ENCODE measurements at regions not wholly inside any gene's neighbourhood (a gene's known extent, or its start where the extent isn't known, plus 50 kb on each side); places are given as distances from the start of the nearest gene placed in this dataset.
A peak's percentile ranks its signal among the peaks of the same experiment; 100 is the strongest.
"Not testable (repeated sequence)": the region's sequence is repeated elsewhere in the genome, so short reads cannot be mapped to it uniquely, and the experiment has no call there.

DNA sequence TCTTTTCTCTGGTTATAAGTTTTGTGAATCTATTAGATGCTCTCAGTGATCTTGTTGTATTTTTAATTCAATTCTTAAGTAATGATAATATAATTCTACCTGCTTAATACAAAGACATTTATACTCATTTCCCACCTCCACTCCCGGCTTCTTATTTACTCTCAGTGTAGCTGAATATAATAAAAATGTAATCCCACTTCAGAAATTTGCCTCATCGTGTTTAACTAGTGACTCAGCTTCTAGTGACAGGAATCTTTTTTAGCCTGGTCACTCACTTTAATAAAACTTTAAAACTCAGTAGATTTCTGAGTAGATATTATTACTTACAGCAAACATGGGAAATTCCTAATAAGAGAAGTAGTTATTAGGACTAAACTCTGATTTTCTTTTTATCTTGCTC lies 1506.2 kb upstream of the LRRTM3 start:
- intact Hi-C loops (cut with DNase I), result no loop called here
- no peak overlapping the region for H3K27ac ChIP-seq (ENCODE audit: low read depth in 1 of 2, low read length in 2 of 2)
- H3K36me3 ChIP-seq (ENCODE audit: control insufficient read depth in 1 of 2, insufficient read depth in 2 of 2, low read length in 1 of 2), result no peaks in the 10 kb centered on the region
- no peak overlapping the region for H3K4me3 ChIP-seq (ENCODE audit: low read length in 2 of 2)
- ATAC-seq (ENCODE audit: low FRiP score) (no peak), DNase-seq (no peak)
- H3K9me3 ChIP-seq (ENCODE audit: control insufficient read depth, low read length), result no peaks in the 10 kb centered on the region
- H3K27me3 ChIP-seq (ENCODE audit: control insufficient read depth in 1 of 2, insufficient read depth in 2 of 2, low read length in 1 of 2), result no peaks in the 10 kb centered on the region
- WGBS, 2 donors, result 33 to 35% methylated on average over 2 of the region's 2 CpGs
- H3K4me1 ChIP-seq (ENCODE audit: control insufficient read depth in 1 of 2, insufficient read depth in 2 of 2, low read length in 2 of 2), result no peaks in the 10 kb centered on the region

DNA sequence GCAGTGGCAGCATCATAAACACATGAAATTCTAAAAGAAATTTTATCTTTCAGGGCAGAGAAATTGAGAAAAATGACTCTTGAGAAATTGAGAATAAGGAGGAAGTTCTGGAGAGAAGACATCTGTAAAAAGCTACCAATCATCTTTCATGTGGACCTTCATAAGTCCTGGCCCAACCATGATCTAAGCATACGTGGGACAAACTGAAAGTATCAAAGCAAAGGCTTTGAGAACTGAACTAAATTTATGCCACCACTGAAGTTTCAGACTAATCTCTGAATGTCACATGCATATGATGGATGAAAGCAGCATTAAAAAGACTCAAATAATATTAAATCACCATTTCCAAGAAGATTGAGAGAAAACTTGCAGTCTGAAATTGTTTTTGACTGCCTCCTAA lies 1502.8 kb upstream of the LRRTM3 start:
- intact Hi-C loops (cut with DNase I), result no loop called here
- 19 to 22% methylated on average over 1 of the region's 1 CpG for WGBS, 2 donors
- H3K4me3 ChIP-seq (ENCODE audit: low read length in 2 of 2), result no peak overlapping the region
- no peak for ATAC-seq (ENCODE audit: low FRiP score)
- no peak overlapping the region for H3K27ac ChIP-seq (ENCODE audit: low read depth in 1 of 2, low read length in 2 of 2)
- H3K36me3 ChIP-seq (ENCODE audit: control insufficient read depth in 1 of 2, insufficient read depth in 2 of 2, low read length in 1 of 2), result no peaks in the 10 kb centered on the region
- no peaks in the 10 kb centered on the region for H3K27me3 ChIP-seq (ENCODE audit: control insufficient read depth in 1 of 2, insufficient read depth in 2 of 2, low read length in 1 of 2)
- no peak for DNase-seq
- H3K9me3 ChIP-seq (ENCODE audit: control insufficient read depth, low read length), result no peaks in the 10 kb centered on the region
- no peaks in the 10 kb centered on the region for H3K4me1 ChIP-seq (ENCODE audit: control insufficient read depth in 1 of 2, insufficient read depth in 2 of 2, low read length in 2 of 2)

DNA sequence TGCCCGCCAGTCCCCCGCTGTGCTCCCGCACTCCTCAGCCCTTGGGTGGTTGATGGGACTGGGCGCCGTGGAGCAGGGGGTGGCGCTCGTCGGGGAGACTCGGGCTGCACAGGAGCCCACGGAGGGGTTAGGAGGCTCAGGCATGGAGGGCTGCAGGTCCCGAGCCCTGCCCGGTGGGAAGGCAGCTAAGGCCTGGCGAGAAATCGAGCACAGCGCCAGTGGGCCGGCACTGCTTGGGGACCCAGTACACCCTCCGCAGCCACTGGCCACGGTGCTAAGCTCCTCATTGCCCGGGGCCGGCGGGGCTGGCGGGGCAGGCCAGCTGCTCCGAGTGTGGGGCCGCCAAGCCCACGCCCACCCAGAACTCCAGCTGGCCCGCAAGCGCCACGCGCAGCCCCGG lies 1496.5 kb upstream of the LRRTM3 start:
- WGBS, 2 donors, result 97 to 98% methylated on average over 29 to 30 of the region's 30 CpGs
- intact Hi-C loops (cut with DNase I); H3K9me3 ChIP-seq (ENCODE audit: control insufficient read depth, low read length); ATAC-seq (ENCODE audit: low FRiP score); H3K27me3 ChIP-seq (ENCODE audit: control insufficient read depth in 1 of 2, insufficient read depth in 2 of 2, low read length in 1 of 2); H3K4me3 ChIP-seq (ENCODE audit: low read length in 2 of 2); H3K4me1 ChIP-seq (ENCODE audit: control insufficient read depth in 1 of 2, insufficient read depth in 2 of 2, low read length in 2 of 2); H3K36me3 ChIP-seq (ENCODE audit: control insufficient read depth in 1 of 2, insufficient read depth in 2 of 2, low read length in 1 of 2); H3K27ac ChIP-seq (ENCODE audit: low read depth in 1 of 2, low read length in 2 of 2): not testable (repeated sequence)
- DNase-seq, result peak in 1 of 2 donors; percentile 59

DNA sequence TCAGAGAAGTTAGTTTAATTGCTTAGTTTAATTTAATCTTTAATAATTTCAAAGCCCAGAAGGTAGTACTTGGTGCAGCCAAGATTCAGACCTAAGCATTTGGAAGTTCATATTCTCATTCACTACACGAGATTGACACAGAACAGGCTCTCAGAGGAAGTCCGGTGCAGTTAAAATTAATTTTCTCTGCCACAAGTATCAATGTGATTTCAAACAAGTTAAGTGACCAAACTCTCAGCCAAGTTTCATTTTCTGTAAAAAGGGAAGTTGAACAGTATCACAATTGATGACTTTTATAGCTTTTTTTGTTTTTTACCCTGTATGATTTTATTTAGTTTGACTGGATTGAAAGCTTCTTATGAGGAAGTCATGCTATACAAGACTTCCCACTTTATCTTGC lies 1494.9 kb upstream of the LRRTM3 start:
- H3K4me3 ChIP-seq (ENCODE audit: low read length in 2 of 2), result no peak overlapping the region
- no peaks in the 10 kb centered on the region for H3K4me1 ChIP-seq (ENCODE audit: control insufficient read depth in 1 of 2, insufficient read depth in 2 of 2, low read length in 2 of 2)
- intact Hi-C loops (cut with DNase I), result no loop called here
- WGBS, 2 donors, result 27 to 47% methylated on average over 2 of the region's 2 CpGs
- no peaks in the 10 kb centered on the region for H3K9me3 ChIP-seq (ENCODE audit: control insufficient read depth, low read length)
- H3K36me3 ChIP-seq (ENCODE audit: control insufficient read depth in 1 of 2, insufficient read depth in 2 of 2, low read length in 1 of 2), result no peaks in the 10 kb centered on the region
- no peaks in the 10 kb centered on the region for H3K27me3 ChIP-seq (ENCODE audit: control insufficient read depth in 1 of 2, insufficient read depth in 2 of 2, low read length in 1 of 2)
- no peak overlapping the region for H3K27ac ChIP-seq (ENCODE audit: low read depth in 1 of 2, low read length in 2 of 2)
- DNase-seq (no peak), ATAC-seq (ENCODE audit: low FRiP score) (no peak)

DNA sequence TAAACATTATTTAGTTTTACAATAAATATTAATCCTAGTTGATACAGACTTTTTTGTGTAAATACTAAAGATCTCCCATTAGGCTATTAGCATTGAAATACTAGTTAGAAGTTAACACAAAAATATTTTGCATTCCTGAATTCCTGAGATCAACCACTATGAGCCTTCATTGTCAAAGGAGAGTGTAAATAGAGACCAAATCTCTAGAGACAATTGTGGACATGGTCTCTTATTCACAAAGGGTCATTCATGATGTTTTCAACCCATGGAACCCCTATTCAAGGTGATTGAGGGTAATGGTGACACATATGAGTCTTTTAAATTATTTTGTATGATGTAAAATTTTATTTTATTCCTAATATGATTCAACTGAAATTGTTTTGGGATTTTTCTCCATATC lies 1454.8 kb upstream of the LRRTM3 start:
- H3K9me3 ChIP-seq (ENCODE audit: control insufficient read depth, low read length), result peaks cover 3% of the 10 kb centered on the region
- H3K4me3 ChIP-seq (ENCODE audit: low read length in 2 of 2), result no peak overlapping the region
- intact Hi-C loops (cut with DNase I), result no loop called here
- H3K27ac ChIP-seq (ENCODE audit: low read depth in 1 of 2, low read length in 2 of 2), result no peak overlapping the region
- H3K27me3 ChIP-seq (ENCODE audit: control insufficient read depth in 1 of 2, insufficient read depth in 2 of 2, low read length in 1 of 2), result no peaks in the 10 kb centered on the region
- H3K36me3 ChIP-seq (ENCODE audit: control insufficient read depth in 1 of 2, insufficient read depth in 2 of 2, low read length in 1 of 2), result no peaks in the 10 kb centered on the region
- H3K4me1 ChIP-seq (ENCODE audit: control insufficient read depth in 1 of 2, insufficient read depth in 2 of 2, low read length in 2 of 2), result no peaks in the 10 kb centered on the region
- ATAC-seq (ENCODE audit: low FRiP score), result no peak
- no peak for DNase-seq

DNA sequence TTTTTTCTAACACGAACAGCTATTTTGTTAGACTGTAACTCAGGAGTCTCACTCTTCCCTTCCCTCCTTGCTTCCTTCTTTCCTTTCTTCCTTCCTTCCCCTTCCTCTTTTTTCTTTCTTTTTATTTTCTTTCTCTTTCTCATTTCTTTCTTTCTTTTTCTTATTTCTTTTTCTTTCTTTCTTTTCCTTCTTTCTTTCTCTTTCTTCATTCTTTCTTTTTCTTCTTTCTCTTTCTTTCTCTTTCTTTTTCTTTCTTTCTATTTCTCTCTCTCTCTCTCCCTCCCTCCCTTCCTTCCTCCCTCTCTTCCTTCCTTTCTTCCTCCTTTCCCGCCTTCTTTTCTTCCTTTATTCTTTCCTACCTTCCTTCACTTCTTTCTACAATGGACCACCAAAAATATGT lies 1443.0 kb upstream of the LRRTM3 start:
- Histone ChIP-seq H3K27ac (ENCODE audit: low read depth in 1 of 2, low read length in 2 of 2) (no peak overlapping the region), H3K4me1 (ENCODE audit: control insufficient read depth in 1 of 2, insufficient read depth in 2 of 2, low read length in 2 of 2) (no peaks in the 10 kb centered on the region), H3K4me3 (ENCODE audit: low read length in 2 of 2) (no peak overlapping the region), H3K27me3 (ENCODE audit: control insufficient read depth in 1 of 2, insufficient read depth in 2 of 2, low read length in 1 of 2) (no peaks in the 10 kb centered on the region), H3K36me3 (ENCODE audit: control insufficient read depth in 1 of 2, insufficient read depth in 2 of 2, low read length in 1 of 2) (no peaks in the 10 kb centered on the region), H3K9me3 (ENCODE audit: control insufficient read depth, low read length) (no peaks in the 10 kb centered on the region)
- WGBS, 2 donors, result 91 to 92% methylated on average over 2 of the region's 2 CpGs
- intact Hi-C loops (cut with DNase I), result no loop called here
- DNase-seq (no peak), ATAC-seq (ENCODE audit: low FRiP score) (no peak)

DNA sequence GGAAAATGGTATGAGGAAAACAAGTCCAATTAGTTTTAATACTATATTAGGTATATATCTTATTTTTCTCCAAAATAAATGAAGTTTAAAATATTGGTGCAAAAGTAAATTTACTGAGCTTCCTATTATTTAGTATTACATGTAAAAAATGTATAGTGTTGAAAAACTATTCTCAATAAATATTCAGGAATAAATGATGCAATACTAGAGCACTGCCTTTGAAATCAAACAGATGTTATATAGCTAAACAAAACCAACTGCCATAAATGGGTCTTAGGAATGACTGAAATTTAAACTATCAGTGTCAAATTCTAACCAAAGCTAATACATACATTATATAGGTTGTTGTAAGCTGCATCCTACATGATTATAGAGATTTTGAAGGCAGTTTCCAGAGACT lies 1434.0 kb upstream of the LRRTM3 start:
- H3K36me3 ChIP-seq (ENCODE audit: control insufficient read depth in 1 of 2, insufficient read depth in 2 of 2, low read length in 1 of 2), result no peaks in the 10 kb centered on the region
- H3K9me3 ChIP-seq (ENCODE audit: control insufficient read depth, low read length), result no peaks in the 10 kb centered on the region
- ATAC-seq (ENCODE audit: low FRiP score) (no peak), DNase-seq (no peak)
- intact Hi-C loops (cut with DNase I), result no loop called here
- H3K4me3 ChIP-seq (ENCODE audit: low read length in 2 of 2), result no peak overlapping the region
- no peaks in the 10 kb centered on the region for H3K27me3 ChIP-seq (ENCODE audit: control insufficient read depth in 1 of 2, insufficient read depth in 2 of 2, low read length in 1 of 2)
- H3K27ac ChIP-seq (ENCODE audit: low read depth in 1 of 2, low read length in 2 of 2), result no peak overlapping the region
- no peaks in the 10 kb centered on the region for H3K4me1 ChIP-seq (ENCODE audit: control insufficient read depth in 1 of 2, insufficient read depth in 2 of 2, low read length in 2 of 2)

DNA sequence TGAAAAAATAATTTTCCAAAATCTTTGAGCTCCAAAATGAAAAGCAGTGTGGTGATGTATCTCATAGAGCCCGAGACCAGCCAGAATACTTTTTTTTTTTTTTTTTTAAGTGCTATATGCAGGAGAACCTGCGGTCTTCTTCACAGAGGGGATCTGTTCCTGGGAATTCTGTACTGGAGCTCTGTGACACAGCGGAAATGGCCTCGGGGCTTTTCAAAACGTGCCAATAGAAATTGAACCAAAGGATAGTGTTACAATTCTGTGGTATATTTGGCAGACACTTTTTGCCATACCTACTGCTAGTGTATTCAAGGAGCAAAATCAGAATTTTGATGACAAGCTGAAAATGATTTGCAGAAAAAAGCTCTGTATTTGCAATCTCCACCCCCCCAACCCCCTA lies 1429.3 kb upstream of the LRRTM3 start:
- no peak for DNase-seq
- H3K36me3 ChIP-seq (ENCODE audit: control insufficient read depth in 1 of 2, insufficient read depth in 2 of 2, low read length in 1 of 2), result no peaks in the 10 kb centered on the region
- no peak overlapping the region for H3K4me3 ChIP-seq (ENCODE audit: low read length in 2 of 2)
- H3K4me1 ChIP-seq (ENCODE audit: control insufficient read depth in 1 of 2, insufficient read depth in 2 of 2, low read length in 2 of 2), result no peaks in the 10 kb centered on the region
- intact Hi-C loops (cut with DNase I), result no loop called here
- no peak overlapping the region for H3K27ac ChIP-seq (ENCODE audit: low read depth in 1 of 2, low read length in 2 of 2)
- H3K9me3 ChIP-seq (ENCODE audit: control insufficient read depth, low read length), result no peaks in the 10 kb centered on the region
- WGBS, 2 donors, result 69 to 71% methylated on average over 5 of the region's 5 CpGs
- no peak for ATAC-seq (ENCODE audit: low FRiP score)
- H3K27me3 ChIP-seq (ENCODE audit: control insufficient read depth in 1 of 2, insufficient read depth in 2 of 2, low read length in 1 of 2), result no peaks in the 10 kb centered on the region

DNA sequence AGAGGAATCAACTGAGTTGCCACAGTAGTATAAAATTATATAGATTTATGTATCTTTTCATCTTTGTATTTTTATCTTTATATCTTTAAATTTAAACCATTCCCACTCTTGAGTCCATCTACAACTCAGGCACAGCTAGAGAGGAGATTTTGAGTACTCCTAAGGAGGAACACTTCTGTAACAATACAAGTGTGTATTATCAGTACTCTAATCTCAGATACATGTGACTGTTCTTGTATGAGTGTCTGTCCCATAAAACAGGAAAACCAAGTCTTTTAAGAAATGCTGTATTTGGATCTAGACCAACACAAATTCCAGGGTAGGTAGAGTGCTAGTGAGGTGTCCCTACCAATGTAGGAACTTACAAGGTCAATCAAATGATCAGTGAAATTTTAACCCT lies 1428.0 kb upstream of the LRRTM3 start:
- H3K4me3 ChIP-seq (ENCODE audit: low read length in 2 of 2), result no peak overlapping the region
- H3K9me3 ChIP-seq (ENCODE audit: control insufficient read depth, low read length), result no peaks in the 10 kb centered on the region
- H3K36me3 ChIP-seq (ENCODE audit: control insufficient read depth in 1 of 2, insufficient read depth in 2 of 2, low read length in 1 of 2), result no peaks in the 10 kb centered on the region
- intact Hi-C loops (cut with DNase I), result no loop called here
- H3K27me3 ChIP-seq (ENCODE audit: control insufficient read depth in 1 of 2, insufficient read depth in 2 of 2, low read length in 1 of 2), result no peaks in the 10 kb centered on the region
- H3K27ac ChIP-seq (ENCODE audit: low read depth in 1 of 2, low read length in 2 of 2), result no peak overlapping the region
- no peaks in the 10 kb centered on the region for H3K4me1 ChIP-seq (ENCODE audit: control insufficient read depth in 1 of 2, insufficient read depth in 2 of 2, low read length in 2 of 2)
- no peak for ATAC-seq (ENCODE audit: low FRiP score)
- no peak for DNase-seq

DNA sequence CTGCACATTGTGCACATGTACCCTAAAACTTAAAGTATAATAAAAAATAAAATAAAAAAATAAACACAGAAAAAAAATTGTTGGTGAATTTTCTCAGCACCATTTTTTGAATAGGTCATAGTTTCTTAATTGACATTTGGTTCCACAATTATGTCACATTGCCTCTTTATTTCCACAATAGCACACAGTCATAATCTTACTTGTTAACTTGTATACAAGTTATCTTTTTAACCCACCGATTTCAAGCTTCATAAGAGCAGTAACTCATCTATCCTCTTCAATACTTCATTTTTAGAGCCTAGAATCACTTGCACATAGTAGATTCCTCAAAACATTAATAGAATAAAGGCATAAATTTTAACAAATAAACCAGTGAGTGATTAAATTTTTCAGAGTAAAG lies 1425.1 kb upstream of the LRRTM3 start:
- H3K27ac ChIP-seq (ENCODE audit: low read depth in 1 of 2, low read length in 2 of 2), result no peak overlapping the region
- H3K36me3 ChIP-seq (ENCODE audit: control insufficient read depth in 1 of 2, insufficient read depth in 2 of 2, low read length in 1 of 2), result no peaks in the 10 kb centered on the region
- WGBS, 2 donors, result 80 to 82% methylated on average over 1 of the region's 1 CpG
- intact Hi-C loops (cut with DNase I), result no loop called here
- H3K4me3 ChIP-seq (ENCODE audit: low read length in 2 of 2), result no peak overlapping the region
- DNase-seq, result no peak
- H3K4me1 ChIP-seq (ENCODE audit: control insufficient read depth in 1 of 2, insufficient read depth in 2 of 2, low read length in 2 of 2), result no peaks in the 10 kb centered on the region
- no peaks in the 10 kb centered on the region for H3K27me3 ChIP-seq (ENCODE audit: control insufficient read depth in 1 of 2, insufficient read depth in 2 of 2, low read length in 1 of 2)
- no peaks in the 10 kb centered on the region for H3K9me3 ChIP-seq (ENCODE audit: control insufficient read depth, low read length)
- no peak for ATAC-seq (ENCODE audit: low FRiP score)

Data from aorta (tissue), 5 donors.